Stomach (tissue), 4 donors: ENCODE measurements at regions not wholly inside any gene's neighbourhood (a gene's known extent, or its start where the extent isn't known, plus 50 kb on each side); places are given as distances from the start of the nearest gene placed in this dataset.
"Not testable (repeated sequence)": the region's sequence is repeated elsewhere in the genome, so short reads cannot be mapped to it uniquely, and the experiment has no call there.

Experiments used
- CTCF ChIP-seq, 7 experiments: fragments of 450-650 bp in 4 of 7; fragments of 200-600 bp in 3 of 7; sonication (generic) in 3 of 7; IDR thresholded peaks; one replicate each; pipeline ENCODE4 v1.5.1; 2016 to 2019; ENCODE audit warnings: antibody characterized with exemption in 7 of 7, control low read depth in 2 of 7, mild to moderate bottlenecking in 1 of 7
- EP300 ChIP-seq: sonication (generic); formaldehyde crosslinking; IDR thresholded peaks from one replicate; pipeline ENCODE4 v1.6.1; 2017; ENCODE audit warnings: antibody characterized with exemption
- POLR2A ChIP-seq, 4 donors: fragments of 450-650 bp; IDR thresholded peaks; one replicate each; pipeline ENCODE4 v1.6.1; 2016; ENCODE audit warnings: antibody characterized with exemption in 4 of 4, control low read depth in 2 of 4, mild to moderate bottlenecking in 1 of 4, moderate library complexity in 1 of 4
- POLR2AphosphoS5 ChIP-seq, 3 donors: sonication (generic); formaldehyde crosslinking; IDR thresholded peaks; one replicate each; pipeline ENCODE4 v1.6.1; 2016; ENCODE audit warnings: antibody characterized with exemption in 3 of 3

DNA sequence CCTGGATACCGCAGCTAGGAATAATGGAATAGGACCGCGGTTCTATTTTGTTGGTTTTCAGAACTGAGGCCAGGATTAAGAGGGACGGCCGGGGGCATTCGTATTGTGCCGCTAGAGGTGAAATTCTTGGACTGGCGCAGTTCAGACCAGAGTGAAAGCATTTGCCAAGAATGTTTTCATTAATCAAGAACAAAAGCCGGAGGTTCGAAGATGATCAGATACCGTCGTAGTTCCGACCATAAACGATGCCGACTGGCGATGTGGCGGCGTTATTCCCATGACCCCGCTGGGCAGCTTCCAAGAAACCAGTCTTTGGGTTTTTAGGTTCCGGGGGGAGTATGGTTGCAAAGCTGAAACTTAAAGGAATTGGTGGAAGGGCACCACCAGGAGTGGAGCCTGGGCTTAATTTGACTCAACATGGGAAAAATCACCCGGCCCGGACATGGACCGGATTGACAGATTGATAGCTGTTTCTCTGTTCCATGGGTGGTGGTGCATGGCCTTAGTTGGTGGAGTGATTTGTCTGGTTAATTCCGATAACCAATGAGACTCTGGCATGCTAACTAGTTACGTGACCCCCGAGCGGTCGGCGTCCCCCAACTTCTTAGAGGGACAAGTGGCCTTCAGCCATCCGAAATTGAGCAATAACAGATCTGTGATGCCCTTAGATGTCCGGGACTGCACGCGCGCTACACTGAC is 3897.5 kb upstream of the OR11H1 start:
- TF ChIP-seq EP300; CTCF (IDR thresholded peaks at IDR 0.05); POLR2A (IDR thresholded peaks at IDR 0.05); POLR2AphosphoS5 (IDR thresholded peaks at IDR 0.05): not testable (repeated sequence)
